Adrenal gland (tissue), 9 donors: ENCODE measurements at regions not wholly inside any gene's neighbourhood (a gene's known extent, or its start where the extent isn't known, plus 50 kb on each side); places are given as distances from the start of the nearest gene placed in this dataset.

Experiments
- DNase-seq, 7 donors: peaks; one replicate each; pipeline ENCODE4 v3.0.0-alpha.2; 2019 to 2020
- H3K27ac ChIP-seq, 5 donors: fragments of 200-600 bp; sonication (generic) in 4 of 5; 1 replicate in 3 of 5; 2 replicates in 2 of 5; pipeline versions ENCODE4 v1.5.1 to v1.8.0; 2016 to 2020; ENCODE audit warnings: mild to moderate bottlenecking in 1 of 5
- H3K27me3 ChIP-seq: fragments of 200-600 bp; 2 replicates; pipeline ENCODE4 v1.8.0; 2021
- H3K36me3 ChIP-seq, 2 donors: fragments of 200-600 bp; replicated peaks in 1 of 2; 1 replicate in 1 of 2; 2 replicates in 1 of 2; pipeline versions ENCODE4 v1.5.1 to v1.8.0; 2018 to 2022
- H3K4me1 ChIP-seq, 2 donors: fragments of 200-600 bp; replicated peaks in 1 of 2; 1 replicate in 1 of 2; 2 replicates in 1 of 2; pipeline versions ENCODE4 v1.5.1 to v1.8.0; 2018 to 2021
- H3K4me3 ChIP-seq, 4 donors: fragments of 200-600 bp; sonication (generic) in 3 of 4; one replicate each; pipeline ENCODE4 v1.5.1; 2016 to 2018
- H3K9me3 ChIP-seq, 3 donors: fragments of 200-600 bp; sonication (generic) in 1 of 3; replicated peaks in 1 of 3; 1 replicate in 2 of 3; 2 replicates in 1 of 3; pipeline versions ENCODE4 v1.5.1 to v1.8.0; 2016 to 2021
- CTCF ChIP-seq, 6 experiments: fragments of 450-650 bp in 4 of 6; fragments of 200-600 bp in 2 of 6; sonication (generic) in 1 of 6; IDR thresholded peaks; 1 replicate in 5 of 6; 2 replicates in 1 of 6; pipeline versions ENCODE4 v1.5.1 to v1.8.0; 2016 to 2021; ENCODE audit warnings: antibody characterized with exemption in 6 of 6, mild to moderate bottlenecking in 2 of 6, moderate library complexity in 1 of 6
- POLR2A ChIP-seq, 2 donors: fragments of 450-650 bp; IDR thresholded peaks; one replicate each; pipeline ENCODE4 v1.6.1; 2017; ENCODE audit warnings: antibody characterized with exemption in 2 of 2, mild to moderate bottlenecking in 2 of 2, moderate library complexity in 1 of 2
- WGBS, 4 donors: extraction: QIAGEN DNeasy Blood & Tissue Kit in 2 of 4; methylation state at CpG; one replicate each; pipeline versions ENCODE4 v1.1.5 to v1.1.7; 2013 to 2017; 5-methylcytosine and 5-hydroxymethylcytosine counted together
- intact Hi-C, 2 donors: fragments of 100-400 bp; cut with DNase I; formaldehyde crosslinking; loops; one replicate each; pipeline versions ENCODE4 v1.14.1 to v1.15.0; 2022 to 2023
- donor health status: healthy with polysubstance abuse.
- donor health status: Bipolar disorder and iron deficiency.
- donor health status: DM: yes; HTN: yes; CAD: no.
- donor health status: DM: no; HTN: no; CAD: no.
- donor health status: DM: no; HTN: no; CAD: no.

DNA sequence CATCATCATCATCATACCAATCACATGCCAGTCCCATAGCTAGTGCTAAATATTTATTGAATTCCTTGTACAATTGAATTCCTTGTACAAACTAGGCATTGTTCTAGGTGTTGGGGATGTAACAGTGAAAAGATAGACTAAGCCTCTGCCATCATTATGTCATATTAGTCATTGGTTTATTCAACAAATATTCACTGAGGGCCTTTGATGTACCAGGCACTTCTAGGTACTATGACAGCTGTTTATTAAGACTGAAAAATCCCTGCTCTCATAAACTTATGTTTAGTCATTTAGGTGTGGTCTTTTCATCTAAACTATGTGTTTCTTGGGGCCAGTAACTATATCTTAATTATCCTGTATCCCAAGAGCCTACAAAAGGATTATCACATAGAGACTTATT lies 412.3 kb upstream of the ETAA1 start:
- intact Hi-C loops, result no loop called here
- H3K27ac ChIP-seq, result no peak overlapping the region
- H3K9me3 ChIP-seq, result no peaks in the 10 kb centered on the region
- peaks cover 3 to 15% of the 10 kb centered on the region in 2 donors for H3K4me1 ChIP-seq
- H3K36me3 ChIP-seq, result no peaks in the 10 kb centered on the region
- DNase-seq, result no peak
- H3K4me3 ChIP-seq, result no peak overlapping the region
- TF ChIP-seq CTCF (IDR thresholded peaks at IDR 0.05) (no peak), POLR2A (IDR thresholded peaks at IDR 0.05) (no peak)
- no peaks in the 10 kb centered on the region for H3K27me3 ChIP-seq

DNA sequence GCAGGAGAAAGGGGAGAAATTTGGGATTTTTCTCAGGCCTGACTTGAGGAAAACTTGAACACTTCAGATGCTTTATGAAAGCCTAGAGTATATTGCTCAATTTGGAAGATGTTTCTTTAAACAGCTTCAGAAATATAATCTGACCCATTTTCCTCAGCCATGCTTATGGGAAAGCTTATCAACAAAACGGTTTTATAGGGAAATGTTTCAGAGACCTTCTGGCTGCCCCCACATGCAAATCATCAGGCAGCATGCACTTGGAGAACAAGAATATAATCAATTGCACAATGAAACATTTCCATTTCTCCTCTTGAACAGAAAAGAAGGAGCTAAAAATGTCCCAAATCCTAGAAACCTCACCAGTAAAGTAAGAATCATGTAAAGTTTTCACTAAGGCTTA lies 411.2 kb upstream of the ETAA1 start:
- Histone ChIP-seq H3K27me3 (no peaks in the 10 kb centered on the region), H3K36me3 (no peaks in the 10 kb centered on the region), H3K27ac (no peak overlapping the region), H3K9me3 (no peaks in the 10 kb centered on the region), H3K4me3 (no peak overlapping the region), H3K4me1 (peaks cover 2 to 15% of the 10 kb centered on the region in 2 donors)
- no peak for DNase-seq
- TF ChIP-seq POLR2A (IDR thresholded peaks at IDR 0.05) (no peak), CTCF (IDR thresholded peaks at IDR 0.05) (no peak)
- intact Hi-C loops, result no loop called here
- 13 to 39% (median 34%) methylated on average over 1 of the region's 1 CpG for WGBS, 4 donors

- no peak for DNase-seq
- Histone ChIP-seq H3K4me1 (peaks cover 0 to 6% of the 10 kb centered on the region in 2 donors), H3K4me3 (no peak overlapping the region), H3K27ac (no peak overlapping the region), H3K36me3 (no peaks in the 10 kb centered on the region), H3K9me3 (no peaks in the 10 kb centered on the region), H3K27me3 (no peaks in the 10 kb centered on the region)
- 78 to 91% (median 89%) methylated on average over 4 of the region's 4 CpGs for WGBS, 4 donors
- intact Hi-C loops, result no loop called here
- TF ChIP-seq CTCF (IDR thresholded peaks at IDR 0.05) (no peak), POLR2A (IDR thresholded peaks at IDR 0.05) (no peak)
Measured at GRCh38 chr2:66987733-66988132, 409.4 kb upstream of the ETAA1 start.

DNA sequence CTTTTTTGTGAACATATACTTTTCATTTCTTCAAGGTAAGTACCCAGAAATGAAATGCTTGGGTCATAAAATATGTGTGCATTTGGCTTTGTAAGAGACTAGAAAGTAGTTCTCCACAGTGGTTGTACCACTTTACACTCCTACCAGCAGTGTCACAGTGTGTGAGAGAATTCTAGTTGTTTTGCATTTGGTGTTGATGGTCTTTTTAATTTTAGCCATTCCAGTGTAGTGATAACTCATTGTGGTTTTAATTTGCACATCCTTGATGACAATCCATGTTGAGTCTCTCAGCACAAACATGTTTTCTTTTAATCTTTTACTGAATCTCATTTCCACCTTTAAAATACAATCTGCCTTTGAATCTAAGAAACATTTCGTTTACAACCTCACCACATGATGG lies 402.5 kb upstream of the ETAA1 start:
- no peak for DNase-seq
- peaks cover 0 to 4% (median 0%) of the 10 kb centered on the region in 3 donors for H3K9me3 ChIP-seq
- TF ChIP-seq CTCF (IDR thresholded peaks at IDR 0.05), result no peak
- no peak for TF ChIP-seq POLR2A (IDR thresholded peaks at IDR 0.05)
- no peak overlapping the region for H3K27ac ChIP-seq
- H3K4me1 ChIP-seq, result no peaks in the 10 kb centered on the region
- H3K4me3 ChIP-seq, result no peak overlapping the region
- no peaks in the 10 kb centered on the region for H3K27me3 ChIP-seq
- no peaks in the 10 kb centered on the region for H3K36me3 ChIP-seq
- 75 to 79% (median 77%) methylated on average over 1 of the region's 1 CpG for WGBS, 4 donors
- intact Hi-C loops, result no loop called here
